H1 (cell line): ENCODE measurements at regions not wholly inside any gene's neighbourhood (a gene's known extent, or its start where the extent isn't known, plus 50 kb on each side); places are given as distances from the start of the nearest gene placed in this dataset.

Source experiments
- CTCF ChIA-PET: fragments of 300-600 bp; sonication (Branson Sonifier 250); formaldehyde crosslinking; loops from one replicate; lab custom pipeline; 2021; ENCODE audit not compliant: partially characterized antibody; lab: Charles Lee
- POLR2A ChIA-PET: fragments of 300-600 bp; sonication (Branson Sonifier 250); formaldehyde crosslinking; loops from one replicate; lab custom pipeline; 2021; ENCODE audit warnings: inconsistent platforms; ENCODE audit not compliant: partially characterized antibody; lab: Charles Lee
- DNase-seq, 2 experiments: peaks; one replicate each; pipeline versions ENCODE4 v3.0.0 to v3.0.0-alpha.2; 2010 to 2022; ENCODE audit warnings: low spot score in 2 of 2, low read depth in 1 of 2, mixed read lengths in 1 of 2
- FAIRE-seq: peaks from 2 replicates; lab custom pipeline; 2011; peaks lifted over from hg19 to GRCh38; lab: Jason Lieb, UNC
- H2AFZ ChIP-seq: 2 replicates; pipeline ENCODE4 v1.8.1; 2012; ENCODE audit warnings: low read length, inconsistent platforms
- H2AK5ac ChIP-seq: 2 replicates; pipeline ENCODE4 v1.6.1; 2013; ENCODE audit warnings: low read depth, low read length
- H2BK120ac ChIP-seq: replicated peaks from 2 replicates; pipeline ENCODE3; 2013; ENCODE audit warnings: low read depth, low read length, inconsistent platforms
- H2BK12ac ChIP-seq: 2 replicates; pipeline ENCODE4 v1.6.1; 2013; ENCODE audit warnings: low read depth, low read length
- H2BK15ac ChIP-seq: 2 replicates; pipeline ENCODE4 v1.6.1; 2013; ENCODE audit warnings: low read length
- H2BK20ac ChIP-seq: 2 replicates; pipeline ENCODE4 v1.6.1; 2013; ENCODE audit warnings: low read length
- H2BK5ac ChIP-seq: 2 replicates; pipeline ENCODE4 v1.6.1; 2013; ENCODE audit warnings: low read depth, low read length
- H3K14ac ChIP-seq: 2 replicates; pipeline ENCODE4 v1.6.1; 2013; ENCODE audit warnings: inconsistent platforms; ENCODE audit not compliant: insufficient read length
- H3K18ac ChIP-seq: 2 replicates; pipeline ENCODE4 v1.6.1; 2013; ENCODE audit warnings: low read length; ENCODE audit errors: extremely low read depth
- H3K23ac ChIP-seq: 2 replicates; pipeline ENCODE4 v1.6.1; 2013; ENCODE audit warnings: inconsistent platforms; ENCODE audit not compliant: insufficient read length
- H3K23me2 ChIP-seq: 2 replicates; pipeline ENCODE4 v1.6.1; 2013; ENCODE audit warnings: low read depth, low read length
- H3K27ac ChIP-seq: 2 replicates; pipeline ENCODE4 v1.6.1; 2011; ENCODE audit warnings: low read depth, low read length, inconsistent platforms
- H3K27me3 ChIP-seq, 4 experiments: replicated peaks in 1 of 4; 1 replicate in 1 of 4; 2 replicates in 3 of 4; pipeline versions ENCODE4 v1.6.1 to v1.8.1; 2011 to 2013; ENCODE audit warnings: low read length in 3 of 4, mild to moderate bottlenecking in 3 of 4, inconsistent platforms in 2 of 4, mixed read lengths in 2 of 4, moderate library complexity in 1 of 4; ENCODE audit not compliant: control insufficient read depth in 3 of 4, insufficient read depth in 3 of 4; ENCODE audit errors: extremely low read depth in 1 of 4
- H3K36me3 ChIP-seq, 4 experiments: 2 replicates each; pipeline versions ENCODE4 v1.6.1 to v1.8.1; 2011 to 2013; ENCODE audit warnings: mild to moderate bottlenecking in 4 of 4, low read length in 3 of 4, moderate library complexity in 2 of 4, control low read depth in 1 of 4, inconsistent platforms in 1 of 4; ENCODE audit not compliant: insufficient read depth in 4 of 4, control insufficient read depth in 2 of 4
- H3K4ac ChIP-seq: replicated peaks from 2 replicates; pipeline ENCODE3; 2013; ENCODE audit warnings: low read length, low read depth, mixed read lengths, inconsistent platforms; ENCODE audit not compliant: insufficient read length
- H3K4me1 ChIP-seq, 4 experiments: replicated peaks in 1 of 4; 1 replicate in 1 of 4; 2 replicates in 3 of 4; pipeline versions ENCODE4 v1.6.1 to v1.8.1; 2011 to 2013; ENCODE audit warnings: low read length in 3 of 4, inconsistent platforms in 2 of 4, mixed read lengths in 1 of 4; ENCODE audit not compliant: insufficient read depth in 4 of 4, control insufficient read depth in 3 of 4
- H3K4me2 ChIP-seq, 2 experiments: 2 replicates each; pipeline versions ENCODE4 v1.6.1 to v1.8.1; 2011 to 2013; ENCODE audit warnings: low read depth in 2 of 2, low read length in 2 of 2, control low read depth in 1 of 2, inconsistent platforms in 1 of 2, mild to moderate bottlenecking in 1 of 2; ENCODE audit not compliant: insufficient read depth in 1 of 2
- H3K4me3 ChIP-seq, 4 experiments: fragments of 200-600, 300-600 bp in 1 of 4; sonication (generic), shearing (Covaris generic), sonication (Bioruptor Twin) in 1 of 4; 2 replicates each; pipeline versions ENCODE4 v1.5.1 to v1.8.1; 2011 to 2016; ENCODE audit warnings: low read length in 4 of 4, low read depth in 3 of 4, control low read depth in 2 of 4, inconsistent platforms in 2 of 4, mild to moderate bottlenecking in 2 of 4, mixed read lengths in 1 of 4, moderate library complexity in 1 of 4; ENCODE audit not compliant: insufficient read depth in 2 of 4; ENCODE audit errors: extremely low read depth in 1 of 4
- H3K56ac ChIP-seq: replicated peaks from 2 replicates; pipeline ENCODE3; 2013; ENCODE audit warnings: low read depth, mild to moderate bottlenecking, mixed read lengths, low read length, inconsistent platforms; ENCODE audit not compliant: insufficient read length
- H3K79me1 ChIP-seq: 2 replicates; pipeline ENCODE4 v1.6.1; 2013; ENCODE audit warnings: low read depth, low read length, control low read depth
- H3K79me2 ChIP-seq, 2 experiments: 2 replicates each; pipeline versions ENCODE4 v1.6.1 to v1.8.1; 2012 to 2013; ENCODE audit warnings: low read length in 2 of 2, mild to moderate bottlenecking in 2 of 2, inconsistent platforms in 1 of 2; ENCODE audit not compliant: insufficient read depth in 2 of 2, control insufficient read depth in 1 of 2
- H3K9ac ChIP-seq, 4 experiments: replicated peaks in 1 of 4; 1 replicate in 1 of 4; 2 replicates in 3 of 4; pipeline versions ENCODE4 v1.6.1 to v1.8.1; 2011 to 2013; ENCODE audit warnings: low read depth in 3 of 4, low read length in 3 of 4, control low read depth in 2 of 4, mild to moderate bottlenecking in 2 of 4, moderate library complexity in 2 of 4, inconsistent platforms in 1 of 4; ENCODE audit errors: extremely low read depth in 1 of 4
- H3K9me3 ChIP-seq, 2 experiments: 2 replicates each; pipeline versions ENCODE4 v1.6.1 to v1.8.1; 2012 to 2013; ENCODE audit warnings: mild to moderate bottlenecking in 2 of 2, moderate library complexity in 2 of 2, control low read depth in 1 of 2, inconsistent platforms in 1 of 2, low read depth in 1 of 2, low read length in 1 of 2, mixed read lengths in 1 of 2; ENCODE audit not compliant: insufficient read depth in 2 of 2
- H4K20me1 ChIP-seq, 2 experiments: replicated peaks in 1 of 2; 2 replicates each; pipeline versions ENCODE3 to v1.8.1; 2011 to 2013; ENCODE audit warnings: inconsistent platforms in 2 of 2, low read length in 2 of 2, mild to moderate bottlenecking in 1 of 2; ENCODE audit not compliant: insufficient read depth in 2 of 2, control insufficient read depth in 1 of 2
- H4K5ac ChIP-seq: 2 replicates; pipeline ENCODE4 v1.6.1; 2013; ENCODE audit warnings: low read length, low read depth, mixed read lengths, inconsistent platforms; ENCODE audit not compliant: insufficient read length
- H4K8ac ChIP-seq: 2 replicates; pipeline ENCODE4 v1.8.0; 2013; ENCODE audit warnings: mild to moderate bottlenecking, moderate library complexity, low read length, inconsistent platforms; ENCODE audit not compliant: insufficient read depth; ENCODE audit errors: extremely low read depth
- H4K91ac ChIP-seq: replicated peaks from 2 replicates; pipeline ENCODE3; 2013; ENCODE audit warnings: low read length, mixed read lengths, inconsistent platforms; ENCODE audit not compliant: insufficient read length
- BCL11A ChIP-seq, 2 experiments: IDR thresholded peaks; one replicate each; pipeline ENCODE4 v1.6.1; 2011; ENCODE audit warnings: low read depth in 2 of 2, low read length in 2 of 2, mild to moderate bottlenecking in 2 of 2
- CTBP2 ChIP-seq: IDR thresholded peaks from 2 replicates; pipeline ENCODE4 v1.7.0; 2011; ENCODE audit warnings: borderline replicate concordance, mild to moderate bottlenecking, moderate library complexity, mixed read lengths, low read length; ENCODE audit not compliant: insufficient read depth, insufficient read length
- EZH2 ChIP-seq: fragments of 200-600 bp; sonication (generic); IDR thresholded peaks from 2 replicates; pipeline ENCODE4 v1.7.1; 2012; ENCODE audit warnings: low read depth, mild to moderate bottlenecking, moderate library complexity, low read length, inconsistent platforms; ENCODE audit not compliant: severe bottlenecking
- HDAC6 ChIP-seq: IDR thresholded peaks from one replicate; pipeline ENCODE4 v1.7.1; 2012; ENCODE audit warnings: low read depth, mild to moderate bottlenecking, inconsistent platforms, low read length, moderate library complexity
- JUN ChIP-seq: IDR thresholded peaks from 2 replicates; pipeline ENCODE4 v1.6.1; 2011; ENCODE audit warnings: low read depth, mild to moderate bottlenecking, improper control_type of control experiment, low read length
- RBBP5 ChIP-seq: IDR thresholded peaks from 2 replicates; pipeline ENCODE4 v1.7.1; 2012; ENCODE audit warnings: low read depth, mild to moderate bottlenecking, inconsistent platforms, low read length, moderate library complexity, borderline replicate concordance
- RFX5 ChIP-seq: IDR thresholded peaks from 2 replicates; pipeline ENCODE4 v1.6.1; 2011; ENCODE audit warnings: low read depth, low read length, improper control_type of control experiment, borderline replicate concordance
- SIN3A ChIP-seq, 2 experiments: IDR thresholded peaks in 1 of 2; conservative IDR thresholded peaks in 1 of 2; 2 replicates each; pipeline ENCODE4 v1.6.1; 2011 to 2012; ENCODE audit warnings: low read length in 2 of 2, improper control_type of control experiment in 1 of 2, low read depth in 1 of 2, mild to moderate bottlenecking in 1 of 2
- SUZ12 ChIP-seq: fragments of 200-600 bp; sonication (generic); IDR thresholded peaks from 2 replicates; pipeline ENCODE4 v1.6.1; 2012; ENCODE audit warnings: mild to moderate bottlenecking, inconsistent platforms, low read length, moderate library complexity, mixed read lengths
- USF2 ChIP-seq: IDR thresholded peaks from 2 replicates; pipeline ENCODE4 v1.6.1; 2011; ENCODE audit warnings: low read length, improper control_type of control experiment
- WGBS, 2 experiments: shearing (Covaris generic) in 1 of 2; methylation state at CpG; one replicate each; pipeline versions ENCODE4 v1.1.6 to v1.1.7; 2013 to 2015; ENCODE audit warnings: low lambda C conversion rate in 2 of 2, mixed read lengths in 2 of 2, inconsistent platforms in 1 of 2, low coverage in 1 of 2, missing lambda C conversion rate in 1 of 2; ENCODE audit not compliant: insufficient replicate concordance in 2 of 2, insufficient coverage in 1 of 2, insufficient read length in 1 of 2; ENCODE audit errors: extremely low coverage in 1 of 2, missing lambda C conversion rate in 1 of 2; 5-methylcytosine and 5-hydroxymethylcytosine counted together
- TF ChIP-seq, protein P1 (sequence below): IDR thresholded peaks from 2 replicates; pipeline ENCODE4 v1.6.1; 2012; ENCODE audit warnings: low read length, inconsistent platforms

- Histone ChIP-seq H3K23ac (no peak overlapping the region), H4K5ac (no peak overlapping the region), H3K4me2 (no peak overlapping the region), H3K9me3 (peaks cover 8 to 12% of the 10 kb centered on the region in 2 experiments), H2BK12ac (no peak overlapping the region), H3K18ac (no peak overlapping the region), H2BK120ac (no peak overlapping the region), H4K91ac (no peak overlapping the region), H3K23me2 (no peaks in the 10 kb centered on the region), H3K27ac (no peak overlapping the region), H3K4me1 (no peaks in the 10 kb centered on the region), H2BK15ac (no peak overlapping the region), H3K27me3 (no peaks in the 10 kb centered on the region), H3K79me1 (no peaks in the 10 kb centered on the region), H4K20me1 (no peaks in the 10 kb centered on the region), H3K79me2 (no peaks in the 10 kb centered on the region), H2BK20ac (no peak overlapping the region), H4K8ac (no peak overlapping the region), H3K9ac (no peak overlapping the region), H3K14ac (no peak overlapping the region), H3K4me3 (no peak overlapping the region), H3K4ac (no peak overlapping the region), H3K36me3 (no peaks in the 10 kb centered on the region), H2AFZ (no peak overlapping the region), H2BK5ac (no peak overlapping the region), H2AK5ac (no peak overlapping the region), H3K56ac (no peak overlapping the region)
- CTCF ChIA-PET: interaction anchor here (1.0 to 1.7 kb wide), 3 partner anchors 15 to 269 kb away, joined by 3 to 4 read pairs (median 3); no protein-coding TSS in a partner anchor
- FAIRE-seq (no peak), DNase-seq (no peak)
- POLR2A ChIA-PET: no interaction called here
- 88% methylated on average over 4 of the region's 4 CpGs; no CpG with 5 or more reads in 1 of the 2 experiments for WGBS, 2 experiments
- no peak for TF ChIP-seq USF2
- no peak for TF ChIP-seq JUN
- no peak for TF ChIP-seq RBBP5
- TF ChIP-seq SIN3A (conservative IDR thresholded peaks at IDR 0.05 in 1 of 2, IDR thresholded peaks at IDR 0.05 in 1 of 2; ENCODE audit: low read depth in 1 of 2, low read length in 2 of 2): no peak
- TF ChIP-seq EZH2: no peak
- no peak for TF ChIP-seq CTBP2
- no peak for TF ChIP-seq RFX5
- TF ChIP-seq HDAC6: no peak
- no peak for TF ChIP-seq BCL11A (IDR thresholded peaks at IDR 0.05; ENCODE audit: low read depth in 2 of 2, low read length in 2 of 2)
- no peak for TF ChIP-seq SUZ12
- TF ChIP-seq, protein P1, sequence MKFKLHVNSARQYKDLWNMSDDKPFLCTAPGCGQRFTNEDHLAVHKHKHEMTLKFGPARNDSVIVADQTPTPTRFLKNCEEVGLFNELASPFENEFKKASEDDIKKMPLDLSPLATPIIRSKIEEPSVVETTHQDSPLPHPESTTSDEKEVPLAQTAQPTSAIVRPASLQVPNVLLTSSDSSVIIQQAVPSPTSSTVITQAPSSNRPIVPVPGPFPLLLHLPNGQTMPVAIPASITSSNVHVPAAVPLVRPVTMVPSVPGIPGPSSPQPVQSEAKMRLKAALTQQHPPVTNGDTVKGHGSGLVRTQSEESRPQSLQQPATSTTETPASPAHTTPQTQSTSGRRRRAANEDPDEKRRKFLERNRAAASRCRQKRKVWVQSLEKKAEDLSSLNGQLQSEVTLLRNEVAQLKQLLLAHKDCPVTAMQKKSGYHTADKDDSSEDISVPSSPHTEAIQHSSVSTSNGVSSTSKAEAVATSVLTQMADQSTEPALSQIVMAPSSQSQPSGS: no peak
These were observed 547.5 kb downstream of the VRK1 start for GRCh38 chr14:97344666-97345065.
